ENCODE measurements at regions not wholly inside any gene's neighbourhood (a gene's known extent, or its start where the extent isn't known, plus 50 kb on each side); places are given as distances from the start of the nearest gene placed in this dataset.

GRCh38 chr22:27431081-27431480, 370.5 kb downstream of the MN1 start:
- H3K27me3 Mint-ChIP-seq (ENCODE audit: low read depth, unreplicated experiment), result no peaks in the 10 kb centered on the region
- H3K27ac ChIP-seq (ENCODE audit: low read depth, low read length), result no peak overlapping the region

GRCh38 chr22:27431896-27432295, 369.7 kb downstream of the MN1 start:
- Histone ChIP-seq H3K79me2 (ENCODE audit: insufficient read depth, low read length) (no peaks in the 10 kb centered on the region), H3K9me3 (ENCODE audit: insufficient read depth, low read depth, low read length) (peaks cover 14% of the 10 kb centered on the region), H3K4me2 (ENCODE audit: low read length) (no peak overlapping the region), H4K20me1 (ENCODE audit: insufficient read depth, low read length) (no peaks in the 10 kb centered on the region), H3K4me1 (ENCODE audit: insufficient read depth, low read length) (peaks cover 12% of the 10 kb centered on the region), H3K9ac (ENCODE audit: low read length) (no peak overlapping the region), H3K27me3 (ENCODE audit: insufficient read depth, low read length) (peaks cover 15% of the 10 kb centered on the region), H2AFZ (ENCODE audit: low read depth, low read length) (no peak overlapping the region), H3K36me3 (ENCODE audit: insufficient read depth, low read length) (no peaks in the 10 kb centered on the region), H3K27ac (ENCODE audit: low read depth, low read length) (no peak overlapping the region), H3K4me3 (ENCODE audit: insufficient read depth, low read depth, low read length) (no peak overlapping the region)
- DNase-seq (ENCODE audit: low read depth) (no peak), FAIRE-seq (no peak)
- H3K27ac Mint-ChIP-seq (ENCODE audit: unreplicated experiment), result no peak overlapping the region
- H3K36me3 Mint-ChIP-seq (ENCODE audit: low read depth, unreplicated experiment), result peaks cover 8% of the 10 kb centered on the region
- peaks cover 37% of the 10 kb centered on the region for H3K9me3 Mint-ChIP-seq (ENCODE audit: unreplicated experiment)
- TF ChIP-seq EZH2 (IDR thresholded peaks at IDR 0.05; ENCODE audit: insufficient read depth, low read length), result no peak
- TF ChIP-seq CTCF (IDR thresholded peaks at IDR 0.05; ENCODE audit: insufficient read depth, low read depth, low read length), result no peak
- H3K4me1 Mint-ChIP-seq (ENCODE audit: low read depth, unreplicated experiment), result peaks cover 4% of the 10 kb centered on the region
- no peaks in the 10 kb centered on the region for H3K27me3 Mint-ChIP-seq (ENCODE audit: low read depth, unreplicated experiment)
- no peak overlapping the region for H3K4me3 Mint-ChIP-seq (ENCODE audit: unreplicated experiment)

More at GRCh38 chr22:27431081-27431480, 370.5 kb downstream of the MN1 start:
- peaks cover 4% of the 10 kb centered on the region for H3K4me1 Mint-ChIP-seq (ENCODE audit: low read depth, unreplicated experiment)
- no peak for TF ChIP-seq EZH2 (IDR thresholded peaks at IDR 0.05; ENCODE audit: insufficient read depth, low read length)
- no peak for TF ChIP-seq CTCF (IDR thresholded peaks at IDR 0.05; ENCODE audit: insufficient read depth, low read depth, low read length)
- Histone ChIP-seq H3K79me2 (ENCODE audit: insufficient read depth, low read length) (no peaks in the 10 kb centered on the region), H3K27me3 (ENCODE audit: insufficient read depth, low read length) (peaks cover 15% of the 10 kb centered on the region), H3K4me1 (ENCODE audit: insufficient read depth, low read length) (peaks cover 6% of the 10 kb centered on the region), H3K9ac (ENCODE audit: low read length) (no peak overlapping the region), H2AFZ (ENCODE audit: low read depth, low read length) (no peak overlapping the region), H3K4me3 (ENCODE audit: insufficient read depth, low read depth, low read length) (no peak overlapping the region), H3K36me3 (ENCODE audit: insufficient read depth, low read length) (no peaks in the 10 kb centered on the region), H3K4me2 (ENCODE audit: low read length) (no peak overlapping the region), H3K9me3 (ENCODE audit: insufficient read depth, low read depth, low read length) (peaks cover 14% of the 10 kb centered on the region), H4K20me1 (ENCODE audit: insufficient read depth, low read length) (no peaks in the 10 kb centered on the region)
- FAIRE-seq (no peak), DNase-seq (ENCODE audit: low read depth) (no peak)
- no peak overlapping the region for H3K27ac Mint-ChIP-seq (ENCODE audit: unreplicated experiment)
- peaks cover 8% of the 10 kb centered on the region for H3K36me3 Mint-ChIP-seq (ENCODE audit: low read depth, unreplicated experiment)
- peaks cover 37% of the 10 kb centered on the region for H3K9me3 Mint-ChIP-seq (ENCODE audit: unreplicated experiment)
- H3K4me3 Mint-ChIP-seq (ENCODE audit: unreplicated experiment), result no peak overlapping the region

- no peak overlapping the region for H3K9ac ChIP-seq (ENCODE audit: low read length)
- H3K9me3 ChIP-seq (ENCODE audit: insufficient read depth, low read depth, low read length), result peaks cover 14% of the 10 kb centered on the region
- Mint-ChIP-seq H3K27me3 (ENCODE audit: low read depth, unreplicated experiment) (no peaks in the 10 kb centered on the region), H3K36me3 (ENCODE audit: low read depth, unreplicated experiment) (peaks cover 3% of the 10 kb centered on the region), H3K9me3 (ENCODE audit: unreplicated experiment) (peaks cover 28% of the 10 kb centered on the region), H3K4me3 (ENCODE audit: unreplicated experiment) (no peak overlapping the region), H3K27ac (ENCODE audit: unreplicated experiment) (no peak overlapping the region), H3K4me1 (ENCODE audit: low read depth, unreplicated experiment) (peaks cover 4% of the 10 kb centered on the region)
- no peak for FAIRE-seq
- no peaks in the 10 kb centered on the region for H3K36me3 ChIP-seq (ENCODE audit: insufficient read depth, low read length)
- no peak overlapping the region for H3K4me2 ChIP-seq (ENCODE audit: low read length)
- H3K27ac ChIP-seq (ENCODE audit: low read depth, low read length), result no peak overlapping the region
- no peak for DNase-seq (ENCODE audit: low read depth)
- H3K27me3 ChIP-seq (ENCODE audit: insufficient read depth, low read length), result peaks cover 14% of the 10 kb centered on the region
- peaks cover 12% of the 10 kb centered on the region for H3K4me1 ChIP-seq (ENCODE audit: insufficient read depth, low read length)
- H3K79me2 ChIP-seq (ENCODE audit: insufficient read depth, low read length), result no peaks in the 10 kb centered on the region
- no peak overlapping the region for H3K4me3 ChIP-seq (ENCODE audit: insufficient read depth, low read depth, low read length)
- H4K20me1 ChIP-seq (ENCODE audit: insufficient read depth, low read length), result no peaks in the 10 kb centered on the region
- no peak for TF ChIP-seq CTCF (IDR thresholded peaks at IDR 0.05; ENCODE audit: insufficient read depth, low read depth, low read length)
- TF ChIP-seq EZH2 (IDR thresholded peaks at IDR 0.05; ENCODE audit: insufficient read depth, low read length), result no peak
- no peak overlapping the region for H2AFZ ChIP-seq (ENCODE audit: low read depth, low read length)
These were observed 368.5 kb downstream of the MN1 start for GRCh38 chr22:27433099-27433498.

Data from astrocyte (in vitro differentiated cells and primary cell).